OCI-LY3 (cell line): ENCODE measurements at regions not wholly inside any gene's neighbourhood (a gene's known extent, or its start where the extent isn't known, plus 50 kb on each side); places are given as distances from the start of the nearest gene placed in this dataset.

Source experiments
- EZH2phosphoT487 ChIP-seq: fragments of 200-600 bp; shearing (Covaris generic); IDR thresholded peaks from 2 replicates; pipeline ENCODE4 v1.6.1; 2018; ENCODE audit warnings: antibody characterized with exemption, mixed run types, low read depth
- TF ChIP-seq, protein P1 (sequence below): fragments of 200-600, 300-600 bp; sonication (generic); IDR thresholded peaks from 2 replicates; pipeline ENCODE4 v1.5.1; 2014; ENCODE audit warnings: antibody characterized with exemption, low read length, low read depth

DNA sequence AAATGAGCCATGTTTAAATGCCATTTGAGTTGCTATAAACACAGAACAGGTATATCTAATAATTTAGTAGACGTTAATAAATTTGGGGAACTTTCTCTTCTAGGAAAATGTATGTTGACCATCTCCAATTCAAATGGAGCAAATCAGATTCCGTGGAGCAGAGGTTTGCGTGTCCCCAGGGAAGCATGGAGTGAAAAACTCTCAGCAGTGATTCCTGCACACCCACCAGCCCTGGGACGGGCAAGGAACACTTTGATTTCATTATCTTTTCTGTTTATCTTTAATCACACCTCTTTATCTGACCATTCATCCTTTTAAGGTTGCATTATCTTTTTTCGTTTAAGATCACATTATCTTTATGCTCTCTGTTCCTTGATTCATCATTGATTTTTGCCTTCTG lies 95.0 kb downstream of the RNASET2 start:
- TF ChIP-seq, protein P1, sequence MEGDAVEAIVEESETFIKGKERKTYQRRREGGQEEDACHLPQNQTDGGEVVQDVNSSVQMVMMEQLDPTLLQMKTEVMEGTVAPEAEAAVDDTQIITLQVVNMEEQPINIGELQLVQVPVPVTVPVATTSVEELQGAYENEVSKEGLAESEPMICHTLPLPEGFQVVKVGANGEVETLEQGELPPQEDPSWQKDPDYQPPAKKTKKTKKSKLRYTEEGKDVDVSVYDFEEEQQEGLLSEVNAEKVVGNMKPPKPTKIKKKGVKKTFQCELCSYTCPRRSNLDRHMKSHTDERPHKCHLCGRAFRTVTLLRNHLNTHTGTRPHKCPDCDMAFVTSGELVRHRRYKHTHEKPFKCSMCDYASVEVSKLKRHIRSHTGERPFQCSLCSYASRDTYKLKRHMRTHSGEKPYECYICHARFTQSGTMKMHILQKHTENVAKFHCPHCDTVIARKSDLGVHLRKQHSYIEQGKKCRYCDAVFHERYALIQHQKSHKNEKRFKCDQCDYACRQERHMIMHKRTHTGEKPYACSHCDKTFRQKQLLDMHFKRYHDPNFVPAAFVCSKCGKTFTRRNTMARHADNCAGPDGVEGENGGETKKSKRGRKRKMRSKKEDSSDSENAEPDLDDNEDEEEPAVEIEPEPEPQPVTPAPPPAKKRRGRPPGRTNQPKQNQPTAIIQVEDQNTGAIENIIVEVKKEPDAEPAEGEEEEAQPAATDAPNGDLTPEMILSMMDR: no peak
- no peak for TF ChIP-seq EZH2phosphoT487
